ENCODE measurements at regions not wholly inside any gene's neighbourhood (a gene's known extent, or its start where the extent isn't known, plus 50 kb on each side); places are given as distances from the start of the nearest gene placed in this dataset.

- BruUV-seq (replicated peaks), result no TSS peak
- Histone ChIP-seq H3K36me3 (replicated peaks in 1 of 2; ENCODE audit: control insufficient read depth in 1 of 2, insufficient read depth in 2 of 2, low read length in 2 of 2) (no peaks in the 10 kb centered on the region), H2AFZ (ENCODE audit: low read length) (no peak overlapping the region), H3K9ac (ENCODE audit: insufficient read depth, low read depth, low read length) (no peak overlapping the region), H3K27me3 (ENCODE audit: control insufficient read depth in 1 of 2, insufficient read depth in 2 of 2, low read length in 2 of 2) (no peaks in the 10 kb centered on the region), H3K4me3 (replicated peaks in 1 of 3; ENCODE audit: insufficient read depth in 1 of 3, low read depth in 2 of 3, low read length in 3 of 3) (no peak overlapping the region), H4K20me1 (ENCODE audit: insufficient read depth, low read length) (no peaks in the 10 kb centered on the region), H3K79me2 (ENCODE audit: insufficient read depth, low read length) (no peaks in the 10 kb centered on the region), H3K4me1 (ENCODE audit: insufficient read depth, low read length) (peaks cover 94% of the 10 kb centered on the region), H3K27ac (ENCODE audit: extremely low read length, insufficient read depth, low read length) (no peak overlapping the region), H3K4me2 (ENCODE audit: low read depth, low read length) (no peak overlapping the region), H3K9me3 (ENCODE audit: low read length) (no peaks in the 10 kb centered on the region)
- no peak for TF ChIP-seq NFIC (IDR thresholded peaks at IDR 0.05; ENCODE audit: low read length)
- no peak for TF ChIP-seq ARHGAP35 (CRISPR knock-in tag; IDR thresholded peaks at IDR 0.05; ENCODE audit: borderline replicate concordance)
- no peak for TF ChIP-seq RCOR2 (CRISPR knock-in tag; IDR thresholded peaks at IDR 0.05)
- TF ChIP-seq CENPX (CRISPR knock-in tag; IDR thresholded peaks at IDR 0.05), result no peak
- TF ChIP-seq RELA (CRISPR knock-in tag; IDR thresholded peaks at IDR 0.05), result no peak
- no peak for TF ChIP-seq POGK (CRISPR knock-in tag; conservative IDR thresholded peaks at IDR 0.05)
- TF ChIP-seq CTCF (CRISPR knock-in tag; IDR thresholded peaks at IDR 0.05), result no peak
- TF ChIP-seq TBL1XR1 (IDR thresholded peaks at IDR 0.05; ENCODE audit: borderline replicate concordance, low read length, partially characterized antibody), result no peak
- TF ChIP-seq ZNF513 (CRISPR knock-in tag; conservative IDR thresholded peaks at IDR 0.05), result no peak
- no peak for TF ChIP-seq PTBP1 (IDR thresholded peaks at IDR 0.05; ENCODE audit: low read depth, low read length, poor library complexity, severe bottlenecking)
- no peak for TF ChIP-seq ZNF784 (CRISPR knock-in tag; IDR thresholded peaks at IDR 0.05; ENCODE audit: borderline replicate concordance)
- no peak for TF ChIP-seq JUNB (CRISPR knock-in tag; IDR thresholded peaks at IDR 0.05; ENCODE audit: borderline replicate concordance)
- TF ChIP-seq RNF2 (conservative IDR thresholded peaks at IDR 0.05; ENCODE audit: low read depth), result no peak
- TF ChIP-seq ZNF367 (CRISPR knock-in tag; IDR thresholded peaks at IDR 0.05; ENCODE audit: borderline replicate concordance), result no peak
- FAIRE-seq, result no peak
- intact Hi-C loops (cut with micrococcal nuclease; ENCODE audit: unreplicated experiment) (no loop called here), in situ Hi-C loops (cut with HindIII; ENCODE audit: extremely low pct_ligation_motif_present, low pct_unique_long_range_greater_than_20kb) (loop anchor here (25.0 kb wide), 1 partner anchor 366 kb away; no protein-coding TSS in a partner anchor)
- CTCF ChIA-PET (ENCODE audit: low intra/inter-chr PET ratio, low total read pairs), result no interaction called here
- ATAC-seq, result no peak
- POLR2A ChIA-PET, result no interaction called here
- WGBS (ENCODE audit: low lambda C conversion rate), result 94% methylated on average over 2 of the region's 2 CpGs
- DNase-seq (ENCODE audit: low spot score), result no peak
These were observed 93.5 kb downstream of the ZNF608 start for GRCh38 chr5:124652892-124653441.
